ENCODE measurements at regions not wholly inside any gene's neighbourhood (a gene's known extent, or its start where the extent isn't known, plus 50 kb on each side); places are given as distances from the start of the nearest gene placed in this dataset.

DNA sequence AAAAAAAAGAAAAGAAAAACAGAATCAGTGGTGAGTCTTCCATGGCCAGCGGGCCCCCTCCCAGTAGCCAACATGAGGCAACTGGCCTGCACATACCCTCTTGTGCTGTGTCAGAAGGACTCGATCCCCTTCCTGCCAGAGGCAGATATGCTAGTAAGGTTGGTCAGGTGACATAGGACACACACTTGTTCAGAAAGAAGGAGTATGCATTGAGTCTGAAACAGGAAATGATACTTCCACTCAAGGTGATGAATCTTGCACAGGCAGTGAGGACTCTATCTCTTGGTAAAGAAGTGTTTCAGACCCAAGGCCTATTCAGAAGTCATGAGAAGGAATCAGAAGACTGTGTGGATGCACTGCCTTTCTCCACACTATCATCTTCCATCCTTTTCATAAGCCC is 269.7 kb upstream of the FAR2 start:
- DNase-seq (ENCODE audit: low read depth in 2 of 2), result no peak

GRCh38 chr12:28882444-28882843 is 266.6 kb upstream of the FAR2 start:
- DNase-seq (ENCODE audit: low read depth in 2 of 2), result no peak

DNA sequence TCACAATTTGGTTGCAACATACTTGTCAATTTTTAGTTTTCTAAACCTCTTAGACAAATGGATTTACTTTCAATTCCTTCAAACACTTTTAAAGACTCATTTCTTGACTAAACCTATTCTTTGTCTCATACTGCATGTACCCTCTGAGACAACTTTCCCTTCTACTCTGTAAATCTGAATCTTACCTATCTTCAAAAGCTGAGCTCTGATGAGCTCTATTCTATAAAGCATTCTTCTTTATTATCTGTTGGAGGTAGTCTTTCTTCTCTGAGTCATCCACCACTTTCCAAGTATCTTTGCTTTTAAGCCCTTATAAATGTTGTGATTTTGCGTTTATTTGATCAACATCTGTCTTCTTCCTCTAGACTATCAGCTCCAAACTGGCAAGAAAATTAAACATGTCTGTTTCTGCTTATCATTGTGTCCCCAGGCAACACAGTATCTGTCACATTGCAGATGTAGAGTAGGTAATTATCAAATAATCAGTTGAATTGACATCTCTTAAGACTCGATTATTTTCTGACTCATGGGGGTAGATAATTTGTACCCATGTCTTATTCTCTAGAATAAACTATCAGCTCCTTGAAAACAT is 265.6 kb upstream of the FAR2 start:
- no peak for DNase-seq (ENCODE audit: low read depth in 2 of 2)

DNA sequence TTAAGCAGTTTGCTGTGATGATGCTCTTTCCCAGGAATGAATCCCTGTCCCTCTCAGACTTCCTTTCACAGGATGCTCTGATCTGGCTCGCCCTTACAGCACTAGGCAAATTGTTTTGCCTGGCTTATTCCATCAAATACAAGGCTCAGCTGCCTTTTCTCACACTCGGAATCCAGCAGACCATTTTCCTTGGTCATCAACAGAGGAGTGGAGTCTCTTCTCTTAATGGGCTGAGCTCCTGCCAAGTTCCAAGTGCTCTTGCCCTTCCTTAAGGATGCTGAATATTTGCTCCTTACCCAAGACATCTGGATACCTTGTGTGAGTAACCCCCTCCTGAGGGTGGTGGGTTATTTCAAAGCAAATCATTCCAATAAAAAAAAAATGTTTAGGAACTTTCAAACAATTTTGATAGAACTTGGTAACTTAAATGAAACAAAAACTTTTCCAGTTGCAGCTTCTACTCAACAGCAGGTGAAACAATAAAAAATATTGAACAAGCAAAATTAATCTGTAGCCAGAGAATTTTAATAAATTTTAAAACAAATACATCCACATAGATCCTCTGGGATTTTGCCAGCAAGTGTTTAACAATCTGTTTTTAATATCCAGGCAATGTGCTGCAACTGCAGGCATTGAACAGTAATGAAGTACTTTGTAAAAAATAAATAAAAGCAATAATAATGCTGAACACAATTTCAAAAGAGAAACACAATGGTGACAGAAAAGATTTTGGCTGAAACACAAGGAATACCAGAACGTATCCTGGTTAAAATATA is 264.0 kb upstream of the FAR2 start:
- DNase-seq (ENCODE audit: low read depth in 2 of 2), result no peak

DNA sequence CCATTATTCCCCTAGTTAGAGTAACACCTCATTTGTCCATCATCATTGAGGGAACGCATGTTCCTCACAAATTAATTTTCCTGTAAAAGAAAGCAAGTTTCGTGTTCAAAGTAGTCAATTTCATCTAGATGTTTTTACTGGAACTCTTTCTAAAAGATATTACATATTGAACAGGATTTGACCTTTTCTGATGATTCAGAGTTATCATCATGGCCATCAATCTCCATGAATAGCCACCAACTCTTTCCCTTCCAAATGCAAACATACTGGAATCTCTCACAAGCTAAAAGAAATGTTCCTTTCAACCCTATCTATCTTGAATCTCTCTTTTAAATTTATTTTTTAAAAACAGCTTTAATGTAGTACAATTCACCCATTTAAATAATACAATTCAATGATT is 263.1 kb upstream of the FAR2 start:
- no peak for DNase-seq (ENCODE audit: low read depth in 2 of 2)

DNA sequence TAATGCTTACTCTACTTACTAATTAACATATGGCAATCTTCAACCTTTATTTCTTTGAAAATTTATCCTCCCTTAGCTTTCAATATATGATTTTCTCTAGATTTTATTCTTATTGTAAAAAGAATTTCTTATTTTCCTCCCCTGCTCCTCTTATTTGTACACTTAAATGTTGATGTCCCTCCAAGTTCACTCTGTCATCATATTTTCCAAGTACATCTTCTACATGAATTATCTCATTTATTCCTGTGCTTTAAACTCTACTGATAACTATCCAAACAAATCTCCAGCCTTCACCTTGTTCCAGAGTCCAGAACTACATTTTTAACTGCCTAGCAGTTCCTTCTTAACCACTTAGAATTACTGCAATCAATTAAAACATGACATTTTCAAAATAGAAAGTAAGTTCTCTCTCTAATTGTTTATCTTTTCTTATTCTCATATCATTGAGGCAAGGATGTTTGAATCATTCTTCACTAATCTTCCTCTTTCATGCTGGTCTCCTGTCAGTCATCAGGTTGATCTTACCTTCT is 261.6 kb upstream of the FAR2 start:
- no peak for DNase-seq (ENCODE audit: low read depth in 2 of 2)

DNA sequence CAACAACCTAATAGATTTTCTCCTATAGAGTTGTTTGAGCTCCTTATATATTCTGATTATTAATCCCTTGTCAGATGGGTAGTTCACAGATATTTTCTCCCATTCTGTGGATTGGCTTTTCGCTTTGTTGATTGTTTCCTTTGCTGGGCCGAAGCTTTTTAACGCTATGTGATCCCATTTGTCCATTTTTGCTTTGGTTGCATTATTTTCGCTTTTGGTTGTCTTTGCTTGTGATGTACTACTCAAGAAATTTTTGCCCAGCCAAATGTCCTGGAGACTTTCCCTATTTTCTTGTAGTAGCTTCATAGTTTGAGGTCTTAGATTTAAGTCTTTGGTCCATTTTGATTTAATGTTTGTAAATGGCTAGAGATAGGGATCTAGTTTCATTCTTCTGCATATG is 258.4 kb upstream of the FAR2 start:
- DNase-seq (ENCODE audit: low read depth in 2 of 2), result no peak

DNA sequence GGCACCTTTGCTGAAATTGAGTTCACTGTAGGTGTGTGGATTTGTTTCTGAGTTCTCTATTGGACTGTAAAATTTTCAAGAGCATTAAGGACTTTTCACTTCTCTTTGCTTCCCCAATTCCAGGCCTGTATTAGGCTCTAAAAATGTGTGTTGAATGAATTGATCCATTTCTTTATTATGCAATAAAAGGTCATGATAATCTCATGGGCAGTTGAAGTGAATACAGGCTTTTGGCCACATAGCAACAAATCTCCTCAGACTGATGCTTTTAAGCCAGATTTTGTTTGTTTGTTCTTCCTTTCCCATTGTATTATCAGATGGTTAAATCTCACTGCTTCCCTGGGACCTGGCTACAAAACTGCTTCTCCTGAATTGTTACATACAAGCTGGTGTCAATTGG is 258.0 kb upstream of the FAR2 start:
- DNase-seq (ENCODE audit: low read depth in 2 of 2), result no peak

DNA sequence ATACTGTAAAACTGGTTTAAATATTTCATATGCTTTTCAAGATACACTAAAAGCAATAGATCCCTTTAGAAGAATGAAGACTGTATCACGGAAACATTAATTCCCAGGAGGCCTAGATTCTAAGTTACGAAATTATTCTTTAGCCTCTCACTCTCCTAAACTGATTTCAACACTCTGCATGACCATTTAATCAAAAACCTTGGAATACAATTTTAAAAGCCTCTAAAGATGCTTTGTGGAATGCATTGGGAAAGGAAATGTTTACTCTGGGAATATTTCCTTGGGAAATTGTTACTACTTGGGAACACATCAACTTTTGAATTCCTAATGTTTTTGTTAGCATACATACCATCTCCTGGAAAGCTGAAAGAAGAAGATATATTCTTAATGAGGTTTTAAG is 255.7 kb upstream of the FAR2 start:
- DNase-seq (ENCODE audit: low read depth in 2 of 2), result no peak

GRCh38 chr12:28893856-28894255 is 255.2 kb upstream of the FAR2 start:
- DNase-seq (ENCODE audit: low read depth in 2 of 2), result no peak

- no peak for DNase-seq (ENCODE audit: low read depth in 2 of 2)
These were observed 252.7 kb upstream of the FAR2 start for GRCh38 chr12:28896421-28896820.

DNA sequence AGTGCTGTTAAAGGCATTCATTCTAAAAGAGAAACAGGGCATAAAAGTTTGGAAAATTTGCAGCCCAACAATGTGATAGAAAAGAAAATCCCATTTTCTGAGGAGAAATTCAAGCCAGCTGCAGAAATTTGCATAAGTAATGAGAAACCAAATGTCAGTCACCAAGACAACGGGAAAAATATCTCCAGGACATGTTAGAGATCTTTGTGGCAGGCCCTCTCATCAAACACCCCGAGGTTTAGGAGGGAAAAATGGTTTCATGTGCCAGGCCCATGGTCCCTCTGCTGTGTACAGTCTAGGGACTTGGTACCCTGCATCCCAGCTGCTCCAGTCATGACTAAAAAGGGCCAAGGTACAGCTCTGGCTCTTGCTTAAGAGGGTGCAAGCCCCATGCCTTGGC is 251.0 kb upstream of the FAR2 start:
- DNase-seq (ENCODE audit: low read depth in 2 of 2), result no peak

DNA sequence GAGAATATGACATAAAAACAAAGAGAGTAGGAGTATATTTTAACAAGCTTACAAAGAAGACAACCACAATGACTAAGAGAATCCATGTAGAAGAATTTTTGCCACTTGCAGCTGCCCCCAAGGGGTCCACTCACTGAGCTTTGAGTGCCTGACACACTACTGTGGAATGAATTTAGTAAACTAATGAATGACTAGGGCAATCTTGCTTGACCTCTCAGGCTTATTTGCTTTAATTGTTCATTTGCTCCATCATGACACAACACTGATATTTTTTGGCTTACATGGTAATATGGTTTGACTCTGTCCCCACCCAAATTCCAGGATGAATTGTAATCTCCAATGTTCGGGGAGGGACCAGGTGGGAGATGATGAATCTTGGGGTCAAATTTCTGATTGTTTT is 249.1 kb upstream of the FAR2 start:
- no peak for DNase-seq (ENCODE audit: low read depth in 2 of 2)

- DNase-seq (ENCODE audit: low read depth in 2 of 2), result no peak
These were observed 243.7 kb upstream of the FAR2 start for GRCh38 chr12:28905220-28905955.

GRCh38 chr12:28908646-28909045 is 240.4 kb upstream of the FAR2 start:
- DNase-seq (ENCODE audit: low read depth in 2 of 2), result no peak

DNA sequence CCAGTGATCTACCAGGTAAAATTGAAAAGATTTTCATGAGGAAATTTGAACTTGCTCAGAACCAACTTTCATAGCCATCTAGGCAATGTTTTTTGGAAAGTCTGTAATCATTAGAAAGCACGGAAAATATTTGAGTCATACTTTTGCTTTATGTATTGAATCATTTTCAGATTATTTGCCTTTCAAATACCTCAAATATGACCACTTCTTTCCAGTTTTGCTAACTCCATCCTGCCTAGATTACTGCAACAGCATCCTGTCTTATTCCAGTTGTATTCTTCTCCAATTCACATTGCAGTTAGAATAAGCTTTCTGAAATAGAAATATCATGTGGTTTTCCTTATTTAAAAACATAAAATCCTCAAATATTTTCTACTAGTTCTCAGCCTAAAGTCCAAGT is 239.8 kb upstream of the FAR2 start:
- no peak for DNase-seq (ENCODE audit: low read depth in 2 of 2)

DNA sequence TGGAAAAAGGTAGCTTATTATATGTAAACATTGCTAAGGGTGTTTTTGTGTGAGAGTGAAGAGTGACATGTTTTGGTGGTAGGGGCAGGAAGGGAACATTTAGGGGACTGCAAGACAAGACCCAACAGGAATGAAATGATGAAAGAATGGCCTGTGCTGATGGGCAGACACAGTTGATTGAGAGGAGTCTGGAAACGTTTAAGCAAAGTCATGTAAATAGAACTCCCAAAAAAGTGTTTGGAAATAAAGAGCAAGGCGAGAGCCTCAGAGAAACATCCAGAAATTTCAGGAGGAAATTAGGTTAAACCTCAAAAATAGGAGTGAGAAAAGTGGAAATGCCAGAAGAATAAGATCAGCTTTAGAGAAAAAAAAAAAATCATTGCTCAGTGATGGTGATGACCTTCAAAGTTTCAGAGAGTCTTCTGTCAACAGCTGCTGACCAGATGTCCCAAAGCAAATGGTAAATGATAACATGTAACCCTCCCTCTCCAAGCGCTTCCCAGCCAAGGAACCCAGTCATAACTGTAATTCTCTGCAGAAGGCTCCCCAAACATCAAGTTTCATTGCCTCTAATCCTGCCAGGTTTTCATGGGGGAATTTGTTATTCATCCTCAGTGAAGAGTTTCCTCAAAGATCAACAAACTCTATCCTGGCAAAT is 223.2 kb upstream of the FAR2 start:
- DNase-seq (ENCODE audit: low read depth in 2 of 2), result no peak

DNA sequence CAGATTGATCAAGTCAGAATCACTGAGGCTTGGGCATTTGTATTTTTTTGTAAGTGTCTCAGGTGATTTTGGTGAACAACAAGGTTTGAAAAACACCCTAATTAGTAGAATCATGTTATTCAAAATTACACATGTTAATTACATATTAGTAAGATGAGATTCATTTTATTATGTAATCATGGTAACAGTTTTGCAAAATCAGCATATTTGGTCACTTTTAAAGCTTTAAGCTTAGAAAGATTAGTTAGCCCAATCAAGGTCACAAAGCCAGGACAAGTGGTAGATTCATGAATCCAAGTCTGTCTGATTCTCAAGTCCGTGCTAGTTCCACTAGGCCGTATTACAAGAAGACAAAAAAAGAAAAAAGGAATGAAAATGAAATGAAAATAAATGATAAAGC is 218.4 kb upstream of the FAR2 start:
- no peak for DNase-seq (ENCODE audit: low read depth in 2 of 2)

GRCh38 chr12:28933176-28933575 is 215.9 kb upstream of the FAR2 start:
- no peak for DNase-seq (ENCODE audit: low read depth in 2 of 2)

DNA sequence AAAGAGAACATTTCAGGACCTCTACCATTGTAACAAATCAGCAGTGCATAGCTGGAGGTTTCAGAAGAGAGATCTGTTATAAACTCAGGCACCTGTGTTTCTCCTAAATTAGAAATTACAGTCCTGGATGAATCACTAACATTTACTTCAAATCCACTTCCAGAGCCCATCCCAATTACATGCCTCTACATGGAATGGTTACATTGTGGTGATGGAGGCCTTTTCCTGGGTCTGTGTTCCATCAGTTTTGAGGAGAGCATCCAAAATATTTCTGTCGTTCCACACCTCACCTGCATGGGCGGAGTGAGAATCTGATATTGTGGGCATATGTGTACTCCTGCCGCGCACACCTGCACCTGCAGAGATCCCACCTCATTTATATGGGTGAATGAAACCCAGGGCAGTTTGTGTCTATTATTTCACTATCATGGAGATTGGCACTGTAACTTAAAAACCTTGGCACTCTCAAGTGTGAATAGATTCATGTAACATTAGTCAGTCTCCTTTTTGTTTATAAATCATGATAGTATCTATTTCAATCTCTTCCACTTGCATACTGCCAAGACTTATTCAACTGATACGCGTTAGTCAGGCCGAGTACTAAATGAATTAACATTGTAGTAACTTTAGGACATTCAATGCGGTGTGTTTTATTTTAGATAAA is 215.1 kb upstream of the FAR2 start:
- no peak for DNase-seq (ENCODE audit: low read depth in 2 of 2)

DNA sequence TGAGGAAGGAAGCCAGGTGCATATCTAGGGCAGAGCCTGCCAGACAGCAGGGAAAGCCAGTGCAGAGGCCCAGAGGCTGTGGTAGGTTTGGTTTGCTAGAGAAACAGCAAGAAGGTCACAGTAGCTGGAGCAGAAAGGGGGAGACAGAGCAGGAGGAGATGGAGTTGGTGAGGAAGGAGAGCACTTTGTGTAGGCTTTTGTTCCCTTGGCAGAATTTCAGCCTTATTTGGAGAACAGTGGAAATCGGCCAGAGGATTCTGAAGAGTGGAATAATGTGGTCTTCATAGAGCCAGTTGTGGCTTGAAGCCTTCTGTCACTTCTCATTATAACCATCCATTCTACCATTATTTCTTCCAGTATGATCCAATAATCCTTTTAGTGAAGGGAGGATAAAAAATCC is 212.9 kb upstream of the FAR2 start:
- no peak for DNase-seq (ENCODE audit: low read depth in 2 of 2)

DNA sequence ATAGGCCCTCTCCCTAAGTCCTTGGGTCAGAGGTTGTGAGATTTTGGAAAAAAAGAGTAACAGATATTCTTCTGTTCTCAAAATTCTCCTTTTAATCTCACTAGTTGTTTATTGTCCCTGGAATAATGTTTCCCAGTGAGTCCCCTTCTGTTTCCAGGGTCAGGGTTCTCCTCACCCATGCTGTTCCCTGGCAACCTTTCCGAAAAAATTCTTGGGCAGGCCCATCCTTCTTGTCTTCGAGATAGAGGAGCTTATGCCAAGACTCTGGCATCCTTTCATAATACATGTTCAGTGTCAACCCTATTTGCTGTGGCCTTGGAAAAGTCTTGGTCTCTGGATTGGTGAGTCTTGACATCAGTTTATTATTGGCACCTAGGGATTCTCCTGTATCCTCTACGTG is 212.4 kb upstream of the FAR2 start:
- no peak for DNase-seq (ENCODE audit: low read depth in 2 of 2)
